Tibial nerve (tissue), 4 donors: ENCODE measurements at regions not wholly inside any gene's neighbourhood (a gene's known extent, or its start where the extent isn't known, plus 50 kb on each side); places are given as distances from the start of the nearest gene placed in this dataset.

Source experiments
- DNase-seq, 2 donors: peaks; one replicate each; pipeline ENCODE4 v3.0.0-alpha.2; 2019; ENCODE audit warnings: low spot score in 2 of 2
- H3K27ac ChIP-seq, 4 donors: fragments of 200-600 bp; sonication (generic) in 3 of 4; one replicate each; pipeline ENCODE4 v1.5.1; 2017 to 2019; ENCODE audit warnings: mild to moderate bottlenecking in 1 of 4
- H3K27me3 ChIP-seq, 2 donors: fragments of 200-600 bp; sonication (generic) in 1 of 2; one replicate each; pipeline versions ENCODE4 v1.5.1 to v1.6.0; 2017 to 2019
- H3K36me3 ChIP-seq, 3 donors: fragments of 200-600 bp; sonication (generic); one replicate each; pipeline ENCODE4 v1.5.1; 2018 to 2019
- H3K4me1 ChIP-seq, 4 donors: fragments of 200-600 bp; sonication (generic) in 3 of 4; one replicate each; pipeline ENCODE4 v1.5.1; 2017 to 2019
- H3K4me3 ChIP-seq, 4 donors: fragments of 200-600 bp; sonication (generic) in 3 of 4; one replicate each; pipeline ENCODE4 v1.5.1; 2017 to 2019; ENCODE audit warnings: mild to moderate bottlenecking in 1 of 4, moderate library complexity in 1 of 4
- H3K9me3 ChIP-seq, 4 donors: fragments of 200-600 bp; sonication (generic) in 3 of 4; one replicate each; pipeline ENCODE4 v1.5.1; 2017 to 2019
- CTCF ChIP-seq, 5 experiments: fragments of 200-600 bp in 3 of 5; fragments of 450-650 bp in 2 of 5; sonication (generic) in 3 of 5; IDR thresholded peaks; one replicate each; pipeline ENCODE4 v1.5.1; 2016 to 2019; ENCODE audit warnings: antibody characterized with exemption in 5 of 5, mild to moderate bottlenecking in 3 of 5, moderate library complexity in 2 of 5
- EP300 ChIP-seq, 2 donors: sonication (generic); formaldehyde crosslinking; IDR thresholded peaks; one replicate each; pipeline ENCODE4 v1.6.1; 2017; ENCODE audit warnings: antibody characterized with exemption in 2 of 2, mild to moderate bottlenecking in 1 of 2
- POLR2A ChIP-seq, 2 donors: fragments of 450-650 bp; IDR thresholded peaks; one replicate each; pipeline ENCODE4 v1.6.1; 2017; ENCODE audit warnings: antibody characterized with exemption in 2 of 2, mild to moderate bottlenecking in 2 of 2, moderate library complexity in 2 of 2
- WGBS, 2 donors: methylation state at CpG; one replicate each; pipeline ENCODE4 v1.1.5; 2018; 5-methylcytosine and 5-hydroxymethylcytosine counted together

GRCh38 chr10:10132009-10132408, 885.7 kb upstream of the CELF2 start:
- no peak overlapping the region for H3K27ac ChIP-seq
- no peaks in the 10 kb centered on the region for H3K36me3 ChIP-seq
- no peak for DNase-seq
- H3K4me3 ChIP-seq, result no peak overlapping the region
- no peaks in the 10 kb centered on the region for H3K9me3 ChIP-seq
- TF ChIP-seq CTCF (IDR thresholded peaks at IDR 0.05), result no peak
- no peak for TF ChIP-seq EP300 (IDR thresholded peaks at IDR 0.05)
- no peak for TF ChIP-seq POLR2A (IDR thresholded peaks at IDR 0.05)
- WGBS, 2 donors, result 24 to 35% methylated on average over 1 of the region's 1 CpG
- H3K4me1 ChIP-seq, result no peaks in the 10 kb centered on the region
- H3K27me3 ChIP-seq, result no peaks in the 10 kb centered on the region

- H3K27ac ChIP-seq, result no peak overlapping the region
- no peaks in the 10 kb centered on the region for H3K4me1 ChIP-seq
- no peak overlapping the region for H3K4me3 ChIP-seq
- H3K36me3 ChIP-seq, result no peaks in the 10 kb centered on the region
- 69 to 83% methylated on average over 1 of the region's 1 CpG for WGBS, 2 donors
- no peaks in the 10 kb centered on the region for H3K27me3 ChIP-seq
- H3K9me3 ChIP-seq, result no peaks in the 10 kb centered on the region
- TF ChIP-seq EP300 (IDR thresholded peaks at IDR 0.05) (no peak), CTCF (IDR thresholded peaks at IDR 0.05) (no peak), POLR2A (IDR thresholded peaks at IDR 0.05) (no peak)
- no peak for DNase-seq
Observed at GRCh38 chr10:10133281-10133680, 884.4 kb upstream of the CELF2 start.

GRCh38 chr10:10138685-10139084, 879.0 kb upstream of the CELF2 start:
- no peak for DNase-seq
- no peaks in the 10 kb centered on the region for H3K36me3 ChIP-seq
- peak overlapping the region in 2 of 4 donors; percentile 26 to 36 for H3K4me3 ChIP-seq
- no peak overlapping the region for H3K27ac ChIP-seq
- no peaks in the 10 kb centered on the region for H3K9me3 ChIP-seq
- no peaks in the 10 kb centered on the region for H3K27me3 ChIP-seq
- WGBS, 2 donors, result 43 to 52% methylated on average over 2 of the region's 2 CpGs
- TF ChIP-seq CTCF (IDR thresholded peaks at IDR 0.05), result no peak
- TF ChIP-seq EP300 (IDR thresholded peaks at IDR 0.05), result no peak
- no peak for TF ChIP-seq POLR2A (IDR thresholded peaks at IDR 0.05)
- no peaks in the 10 kb centered on the region for H3K4me1 ChIP-seq

GRCh38 chr10:10141782-10142382, 875.8 kb upstream of the CELF2 start:
- Histone ChIP-seq H3K27ac (no peak overlapping the region), H3K27me3 (no peaks in the 10 kb centered on the region), H3K4me1 (no peaks in the 10 kb centered on the region), H3K9me3 (no peaks in the 10 kb centered on the region), H3K4me3 (no peak overlapping the region), H3K36me3 (no peaks in the 10 kb centered on the region)
- TF ChIP-seq EP300 (IDR thresholded peaks at IDR 0.05), result no peak
- TF ChIP-seq POLR2A (IDR thresholded peaks at IDR 0.05), result no peak
- no peak for TF ChIP-seq CTCF (IDR thresholded peaks at IDR 0.05)
- WGBS, 2 donors, result 71 to 74% methylated on average over 4 of the region's 4 CpGs
- DNase-seq, result no peak

- no peak for TF ChIP-seq EP300 (IDR thresholded peaks at IDR 0.05)
- no peak for TF ChIP-seq CTCF (IDR thresholded peaks at IDR 0.05)
- no peak for TF ChIP-seq POLR2A (IDR thresholded peaks at IDR 0.05)
Observed at GRCh38 chr10:10146604-10147003, 871.1 kb upstream of the CELF2 start.

More at GRCh38 chr10:10146604-10147003, 871.1 kb upstream of the CELF2 start:
- no peak for DNase-seq
- WGBS, 2 donors, result 73 to 93% methylated on average over 4 of the region's 4 CpGs
- H3K36me3 ChIP-seq, result no peaks in the 10 kb centered on the region
- H3K27me3 ChIP-seq, result no peaks in the 10 kb centered on the region
- H3K9me3 ChIP-seq, result no peaks in the 10 kb centered on the region
- H3K4me3 ChIP-seq, result no peak overlapping the region
- H3K4me1 ChIP-seq, result no peaks in the 10 kb centered on the region
- no peak overlapping the region for H3K27ac ChIP-seq
